Right lobe of liver (tissue), 4 donors: ENCODE measurements at regions not wholly inside any gene's neighbourhood (a gene's known extent, or its start where the extent isn't known, plus 50 kb on each side); places are given as distances from the start of the nearest gene placed in this dataset.

Experiments used
- POLR2A ChIP-seq: fragments of 450-650 bp; IDR thresholded peaks from one replicate; pipeline ENCODE4 v1.6.1; 2017; ENCODE audit warnings: antibody characterized with exemption, mild to moderate bottlenecking
- TF ChIP-seq, protein P1 (sequence below), 4 donors: fragments of 200-600 bp in 3 of 4; fragments of 450-650 bp in 1 of 4; IDR thresholded peaks; one replicate each; pipeline versions ENCODE4 v1.5.1 to v1.8.0; 2016 to 2022; ENCODE audit warnings: antibody characterized with exemption in 4 of 4, mild to moderate bottlenecking in 2 of 4
- donor health status: DM: no; HTN: no; CAD: no.
- donor health status: DM: no; HTN: no; CAD: no.
- donor health status: DM: no; HTN: yes; CAD: no.

DNA sequence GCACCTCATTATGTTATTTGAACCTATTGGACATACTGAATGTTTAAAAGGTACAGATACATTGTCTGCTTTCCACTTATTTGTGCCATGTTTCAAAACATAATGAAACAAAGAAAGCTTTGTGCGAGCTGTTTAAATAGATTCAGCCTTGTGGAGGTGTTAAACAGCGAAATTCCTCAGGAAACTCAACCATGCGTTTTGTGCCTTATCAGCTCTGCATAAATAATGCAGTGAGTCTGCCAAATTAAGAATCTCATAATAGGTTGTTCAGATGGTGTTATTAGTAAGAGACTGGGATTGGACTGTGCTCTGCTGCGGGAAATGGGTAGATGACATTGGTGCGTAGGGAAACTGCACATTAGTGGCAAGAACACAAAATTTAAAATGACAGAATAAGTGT is 163.7 kb upstream of the CLEC14A start:
- TF ChIP-seq, protein P1, sequence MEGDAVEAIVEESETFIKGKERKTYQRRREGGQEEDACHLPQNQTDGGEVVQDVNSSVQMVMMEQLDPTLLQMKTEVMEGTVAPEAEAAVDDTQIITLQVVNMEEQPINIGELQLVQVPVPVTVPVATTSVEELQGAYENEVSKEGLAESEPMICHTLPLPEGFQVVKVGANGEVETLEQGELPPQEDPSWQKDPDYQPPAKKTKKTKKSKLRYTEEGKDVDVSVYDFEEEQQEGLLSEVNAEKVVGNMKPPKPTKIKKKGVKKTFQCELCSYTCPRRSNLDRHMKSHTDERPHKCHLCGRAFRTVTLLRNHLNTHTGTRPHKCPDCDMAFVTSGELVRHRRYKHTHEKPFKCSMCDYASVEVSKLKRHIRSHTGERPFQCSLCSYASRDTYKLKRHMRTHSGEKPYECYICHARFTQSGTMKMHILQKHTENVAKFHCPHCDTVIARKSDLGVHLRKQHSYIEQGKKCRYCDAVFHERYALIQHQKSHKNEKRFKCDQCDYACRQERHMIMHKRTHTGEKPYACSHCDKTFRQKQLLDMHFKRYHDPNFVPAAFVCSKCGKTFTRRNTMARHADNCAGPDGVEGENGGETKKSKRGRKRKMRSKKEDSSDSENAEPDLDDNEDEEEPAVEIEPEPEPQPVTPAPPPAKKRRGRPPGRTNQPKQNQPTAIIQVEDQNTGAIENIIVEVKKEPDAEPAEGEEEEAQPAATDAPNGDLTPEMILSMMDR (IDR thresholded peaks at IDR 0.05) = no peak
- no peak for TF ChIP-seq POLR2A
